OCI-LY3 (cell line): ENCODE measurements at regions not wholly inside any gene's neighbourhood (a gene's known extent, or its start where the extent isn't known, plus 50 kb on each side); places are given as distances from the start of the nearest gene placed in this dataset.

Experiments used
- H2AFZ ChIP-seq: fragments of 200-600, 300-600 bp; shearing (Covaris generic); 2 replicates; pipeline ENCODE4 v1.6.0; 2014; ENCODE audit warnings: antibody characterized with exemption, low read depth, low read length
- H3K27ac ChIP-seq: fragments of 200-600, 300-600 bp; sonication (generic); 2 replicates; pipeline ENCODE4 v1.5.1; 2014; ENCODE audit warnings: mild to moderate bottlenecking, low read length, moderate library complexity, mixed read lengths
- H3K27me3 ChIP-seq: fragments of 200-600, 300-600 bp; sonication (generic); 2 replicates; pipeline ENCODE4 v1.6.1; 2014; ENCODE audit warnings: low read depth, low read length, mixed read lengths
- H3K36me3 ChIP-seq: fragments of 200-600, 300-600 bp; sonication (generic); replicated peaks from 2 replicates; pipeline ENCODE3; 2014; ENCODE audit warnings: low read depth, low read length, mixed read lengths
- H3K4me1 ChIP-seq: fragments of 300-600, 200-600 bp; sonication (generic); 2 replicates; pipeline ENCODE4 v1.6.1; 2014; ENCODE audit warnings: low read length, mixed read lengths
- H3K4me2 ChIP-seq: fragments of 200-600, 300-600 bp; sonication (generic); 2 replicates; pipeline ENCODE4 v1.6.1; 2014; ENCODE audit warnings: low read length, mixed read lengths
- H3K4me3 ChIP-seq: fragments of 300-600, 200-600 bp; sonication (generic); 2 replicates; pipeline ENCODE4 v1.5.1; 2014; ENCODE audit warnings: antibody characterized with exemption, mild to moderate bottlenecking, low read length, moderate library complexity
- H3K79me2 ChIP-seq: fragments of 300-600, 200-600 bp; shearing (Covaris generic); 2 replicates; pipeline ENCODE4 v1.6.1; 2014; ENCODE audit warnings: mild to moderate bottlenecking, low read length, mixed read lengths
- H3K9ac ChIP-seq: fragments of 300-600, 200-600 bp; shearing (Covaris generic); 2 replicates; pipeline ENCODE4 v1.6.0; 2014; ENCODE audit warnings: mild to moderate bottlenecking, low read length, moderate library complexity
- H3K9me3 ChIP-seq: fragments of 200-600, 300-600 bp; shearing (Covaris generic); 2 replicates; pipeline ENCODE4 v1.6.1; 2014; ENCODE audit warnings: low read length, mixed read lengths; ENCODE audit not compliant: insufficient read depth
- H4K20me1 ChIP-seq: fragments of 200-600, 300-600 bp; sonication (generic); 2 replicates; pipeline ENCODE4 v1.6.1; 2016; ENCODE audit warnings: low read length, mixed read lengths; ENCODE audit not compliant: insufficient read depth
- CTCF ChIP-seq: fragments of 200-600, 300-600 bp; sonication (generic); IDR thresholded peaks from 2 replicates; pipeline ENCODE4 v1.5.1; 2014; ENCODE audit warnings: antibody characterized with exemption, low read length, low read depth
- EZH2phosphoT487 ChIP-seq: fragments of 200-600 bp; shearing (Covaris generic); IDR thresholded peaks from 2 replicates; pipeline ENCODE4 v1.6.1; 2018; ENCODE audit warnings: antibody characterized with exemption, mixed run types, low read depth

- H3K4me2 ChIP-seq = no peak overlapping the region
- no peak for TF ChIP-seq CTCF
- no peak for TF ChIP-seq EZH2phosphoT487
- H3K9me3 ChIP-seq = no peaks in the 10 kb centered on the region
- no peaks in the 10 kb centered on the region for H4K20me1 ChIP-seq
- H3K79me2 ChIP-seq = no peaks in the 10 kb centered on the region
- H2AFZ ChIP-seq = no peak overlapping the region
- H3K27me3 ChIP-seq = no peaks in the 10 kb centered on the region
- H3K36me3 ChIP-seq = no peaks in the 10 kb centered on the region
- H3K9ac ChIP-seq = no peak overlapping the region
- H3K4me3 ChIP-seq = no peak overlapping the region
- H3K27ac ChIP-seq = no peak overlapping the region
- H3K4me1 ChIP-seq = no peaks in the 10 kb centered on the region
Measured at GRCh38 chr4:53713296-53713695, 122.0 kb upstream of the LNX1 start.

GRCh38 chr4:53712408-53713020 lies 121.2 kb upstream of the LNX1 start:
- no peak for TF ChIP-seq EZH2phosphoT487
- TF ChIP-seq CTCF = no peak
- no peak overlapping the region for H3K4me2 ChIP-seq
- H3K4me1 ChIP-seq = no peaks in the 10 kb centered on the region
- no peaks in the 10 kb centered on the region for H3K36me3 ChIP-seq
- no peak overlapping the region for H3K4me3 ChIP-seq
- no peaks in the 10 kb centered on the region for H4K20me1 ChIP-seq
- H3K9ac ChIP-seq = no peak overlapping the region
- no peaks in the 10 kb centered on the region for H3K9me3 ChIP-seq
- no peak overlapping the region for H2AFZ ChIP-seq
- H3K27ac ChIP-seq = no peak overlapping the region
- H3K27me3 ChIP-seq = no peaks in the 10 kb centered on the region
- no peaks in the 10 kb centered on the region for H3K79me2 ChIP-seq

- Histone ChIP-seq H3K27ac (no peak overlapping the region), H4K20me1 (no peaks in the 10 kb centered on the region), H3K4me1 (no peaks in the 10 kb centered on the region), H2AFZ (no peak overlapping the region), H3K9me3 (no peaks in the 10 kb centered on the region), H3K9ac (no peak overlapping the region), H3K4me3 (no peak overlapping the region), H3K27me3 (no peaks in the 10 kb centered on the region), H3K79me2 (no peaks in the 10 kb centered on the region), H3K36me3 (no peaks in the 10 kb centered on the region), H3K4me2 (no peak overlapping the region)
- TF ChIP-seq EZH2phosphoT487 = no peak
- no peak for TF ChIP-seq CTCF
Measured at GRCh38 chr4:53711926-53712325, 120.6 kb upstream of the LNX1 start.

- no peaks in the 10 kb centered on the region for H3K79me2 ChIP-seq
- no peaks in the 10 kb centered on the region for H3K9me3 ChIP-seq
- H3K27me3 ChIP-seq = no peaks in the 10 kb centered on the region
- H3K4me3 ChIP-seq = no peak overlapping the region
- H2AFZ ChIP-seq = no peak overlapping the region
- H3K9ac ChIP-seq = no peak overlapping the region
- no peak overlapping the region for H3K4me2 ChIP-seq
- TF ChIP-seq CTCF = no peak; the same call in 1 of the 2 replicates
- TF ChIP-seq EZH2phosphoT487 = no peak
- no peak overlapping the region for H3K27ac ChIP-seq
- H3K4me1 ChIP-seq = peaks cover 21% of the 10 kb centered on the region
- no peaks in the 10 kb centered on the region for H4K20me1 ChIP-seq
- no peaks in the 10 kb centered on the region for H3K36me3 ChIP-seq
Measured at GRCh38 chr4:53709693-53710092, 118.4 kb upstream of the LNX1 start.
